Testis (tissue), 2 donors: ENCODE measurements at regions not wholly inside any gene's neighbourhood (a gene's known extent, or its start where the extent isn't known, plus 50 kb on each side); places are given as distances from the start of the nearest gene placed in this dataset.

Experiments
- DNase-seq: peaks from one replicate; pipeline ENCODE4 v3.0.0-alpha.2; 2019
- H3K27ac ChIP-seq, 2 donors: fragments of 200-600 bp; sonication (generic); one replicate each; pipeline ENCODE4 v1.5.1; 2019
- H3K27me3 ChIP-seq: fragments of 200-600 bp; sonication (generic); one replicate; pipeline ENCODE4 v1.5.1; 2019
- H3K36me3 ChIP-seq: fragments of 200-600 bp; sonication (generic); one replicate; pipeline ENCODE4 v1.5.1; 2017; ENCODE audit warnings: low read depth; ENCODE audit errors: missing control alignments
- H3K4me1 ChIP-seq: fragments of 200-600 bp; sonication (generic); one replicate; pipeline ENCODE4 v1.5.1; 2019
- H3K4me3 ChIP-seq, 2 donors: fragments of 200-600 bp; sonication (generic); one replicate each; pipeline ENCODE4 v1.5.1; 2017 to 2019
- H3K9me3 ChIP-seq: fragments of 200-600 bp; sonication (generic); one replicate; pipeline ENCODE4 v1.5.1; 2017
- CTCF ChIP-seq, 3 experiments: fragments of 450-650 bp in 2 of 3; fragments of 200-600 bp in 1 of 3; sonication (generic) in 1 of 3; IDR thresholded peaks; one replicate each; pipeline ENCODE4 v1.5.1; 2016 to 2019; ENCODE audit warnings: antibody characterized with exemption in 3 of 3, mild to moderate bottlenecking in 2 of 3, moderate library complexity in 1 of 3
- POLR2A ChIP-seq: fragments of 450-650 bp; IDR thresholded peaks from one replicate; pipeline ENCODE4 v1.6.1; 2017; ENCODE audit warnings: antibody characterized with exemption, mild to moderate bottlenecking, moderate library complexity
- WGBS, 2 donors: methylation state at CpG; one replicate each; pipeline ENCODE4 v1.1.5; 2018; 5-methylcytosine and 5-hydroxymethylcytosine counted together
- intact Hi-C: fragments of 100-400 bp; cut with DNase I; formaldehyde crosslinking; loops from one replicate; pipeline ENCODE4 v1.15.1; 2023; ENCODE audit warnings: low total_unique reads

- DNase-seq, result no peak
- WGBS, 2 donors, result 91 to 95% methylated on average over 6 of the region's 6 CpGs
- no peak for TF ChIP-seq POLR2A
- TF ChIP-seq CTCF (IDR thresholded peaks at IDR 0.05), result no peak
These were observed 786.2 kb downstream of the ETS1 start for GRCh38 chr11:127800989-127801688.

GRCh38 chr11:127795326-127795725 lies 792.0 kb downstream of the ETS1 start:
- TF ChIP-seq POLR2A (no peak), CTCF (IDR thresholded peaks at IDR 0.05) (no peak)
- H3K4me3 ChIP-seq, result no peak overlapping the region
- H3K9me3 ChIP-seq, result no peaks in the 10 kb centered on the region
- no peaks in the 10 kb centered on the region for H3K36me3 ChIP-seq
- H3K27ac ChIP-seq, result no peak overlapping the region
- DNase-seq, result no peak
- H3K27me3 ChIP-seq, result no peaks in the 10 kb centered on the region
- intact Hi-C loops, result no loop called here
- no peaks in the 10 kb centered on the region for H3K4me1 ChIP-seq

More at GRCh38 chr11:127800989-127801688, 786.2 kb downstream of the ETS1 start:
- Histone ChIP-seq H3K4me1 (peaks cover 8% of the 10 kb centered on the region), H3K36me3 (no peaks in the 10 kb centered on the region), H3K4me3 (no peak overlapping the region), H3K27ac (no peak overlapping the region), H3K9me3 (no peaks in the 10 kb centered on the region), H3K27me3 (no peaks in the 10 kb centered on the region)
- intact Hi-C loops, result no loop called here

GRCh38 chr11:127791844-127792243 lies 791.3 kb upstream of the KIRREL3 start:
- Histone ChIP-seq H3K4me3 (peak overlapping the region in 1 of 2 donors; percentile 8), H3K4me1 (no peaks in the 10 kb centered on the region), H3K9me3 (no peaks in the 10 kb centered on the region), H3K27ac (no peak overlapping the region), H3K36me3 (no peaks in the 10 kb centered on the region), H3K27me3 (no peaks in the 10 kb centered on the region)
- intact Hi-C loops, result no loop called here
- TF ChIP-seq POLR2A (no peak), CTCF (IDR thresholded peaks at IDR 0.05) (no peak)
- DNase-seq, result no peak
- 60 to 82% methylated on average over 7 of the region's 7 CpGs for WGBS, 2 donors

- WGBS, 2 donors, result 85 to 88% methylated on average over 4 of the region's 4 CpGs
- no peaks in the 10 kb centered on the region for H3K9me3 ChIP-seq
- intact Hi-C loops, result no loop called here
These were observed 790.0 kb upstream of the KIRREL3 start for GRCh38 chr11:127790592-127790991.

More at GRCh38 chr11:127790592-127790991, 790.0 kb upstream of the KIRREL3 start:
- Histone ChIP-seq H3K36me3 (no peaks in the 10 kb centered on the region), H3K27ac (no peak overlapping the region), H3K4me1 (no peaks in the 10 kb centered on the region), H3K4me3 (no peak overlapping the region), H3K27me3 (no peaks in the 10 kb centered on the region)
- TF ChIP-seq CTCF (IDR thresholded peaks at IDR 0.05), result no peak
- TF ChIP-seq POLR2A, result no peak
- no peak for DNase-seq
